GM12891 (cell line): ENCODE measurements at regions not wholly inside any gene's neighbourhood (a gene's known extent, or its start where the extent isn't known, plus 50 kb on each side); places are given as distances from the start of the nearest gene placed in this dataset.

ENCODE experiments used
- PAX5 ChIP-seq: IDR thresholded peaks from 2 replicates; pipeline ENCODE4 v1.6.1; 2011; ENCODE audit warnings: low read length, moderate library complexity, mild to moderate bottlenecking; ENCODE audit not compliant: insufficient read depth, severe bottlenecking
- POLR2A ChIP-seq: IDR thresholded peaks from 2 replicates; pipeline ENCODE4 v1.6.1; 2011; ENCODE audit warnings: low read depth, low read length, control low read depth
- POLR2AphosphoS5 ChIP-seq: IDR thresholded peaks from 2 replicates; pipeline ENCODE4 v1.6.1; 2011; ENCODE audit warnings: low read depth, low read length, control low read depth
- POU2F2 ChIP-seq: IDR thresholded peaks from 2 replicates; pipeline ENCODE4 v1.6.1; 2011; ENCODE audit warnings: low read depth, mild to moderate bottlenecking, control low read depth, low read length, moderate library complexity
- SPI1 ChIP-seq: IDR thresholded peaks from 2 replicates; pipeline ENCODE4 v1.6.1; 2011; ENCODE audit warnings: low read depth, low read length, control low read depth
- TAF1 ChIP-seq: IDR thresholded peaks from 2 replicates; pipeline ENCODE4 v1.6.1; 2011; ENCODE audit warnings: low read depth, low read length, control low read depth

DNA sequence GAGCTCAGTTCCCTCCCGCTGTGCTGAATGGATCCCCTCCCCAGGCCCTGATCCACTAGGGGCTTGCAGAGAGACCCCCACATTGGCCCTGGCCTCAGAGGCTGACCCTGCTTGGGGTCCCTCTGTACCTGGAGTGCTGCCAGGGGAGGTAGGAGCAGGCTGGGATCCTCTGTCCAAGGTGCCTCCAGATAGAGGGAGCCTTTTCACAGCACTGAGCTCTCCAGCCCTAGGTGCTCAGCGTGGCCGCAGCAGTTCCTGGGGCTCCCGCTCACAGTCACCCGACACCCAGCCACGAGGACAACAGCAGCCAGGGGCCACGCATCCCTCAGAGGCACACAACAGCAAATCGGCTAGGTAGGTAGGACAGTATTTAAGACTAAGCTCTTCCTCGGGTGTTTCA is 62.2 kb upstream of the IRX2 start:
- TF ChIP-seq TAF1 (no peak), SPI1 (no peak), POLR2AphosphoS5 (no peak), POLR2A (no peak), POU2F2 (no peak), PAX5 (no peak)
